ENCODE measurements at regions not wholly inside any gene's neighbourhood (a gene's known extent, or its start where the extent isn't known, plus 50 kb on each side); places are given as distances from the start of the nearest gene placed in this dataset.
A peak's percentile ranks its signal among the peaks of the same experiment; 100 is the strongest.

DNA sequence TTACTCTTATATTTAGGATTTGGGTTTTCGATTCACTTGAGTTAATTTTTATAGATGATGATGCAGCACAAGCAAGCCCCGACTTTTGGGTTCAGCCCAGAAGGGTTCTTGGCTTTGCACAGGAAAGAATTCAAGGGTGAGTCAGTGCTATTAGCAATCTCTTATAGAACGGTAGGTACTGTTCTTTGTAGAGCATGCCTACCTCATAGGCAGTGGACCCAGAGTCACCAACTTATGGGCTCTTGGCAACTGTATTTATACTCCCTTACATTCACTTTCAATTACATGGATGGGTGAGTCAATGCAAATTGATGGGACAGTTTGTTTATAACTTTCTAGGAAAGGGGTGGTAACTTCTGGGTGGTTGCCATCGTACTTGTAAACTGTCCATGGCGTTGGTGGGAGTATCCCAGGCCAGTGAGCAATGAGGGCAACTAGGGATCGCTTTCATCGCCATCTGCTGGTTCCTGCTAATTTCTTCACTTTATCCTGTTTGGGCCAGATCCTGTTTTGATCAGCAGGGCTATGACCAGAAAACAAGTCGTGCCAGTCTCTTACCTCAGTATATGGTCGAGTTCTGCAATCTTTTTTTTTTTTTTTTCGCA, 362.6 kb downstream of the CNTNAP4 start:
- TF ChIP-seq, protein P1, sequence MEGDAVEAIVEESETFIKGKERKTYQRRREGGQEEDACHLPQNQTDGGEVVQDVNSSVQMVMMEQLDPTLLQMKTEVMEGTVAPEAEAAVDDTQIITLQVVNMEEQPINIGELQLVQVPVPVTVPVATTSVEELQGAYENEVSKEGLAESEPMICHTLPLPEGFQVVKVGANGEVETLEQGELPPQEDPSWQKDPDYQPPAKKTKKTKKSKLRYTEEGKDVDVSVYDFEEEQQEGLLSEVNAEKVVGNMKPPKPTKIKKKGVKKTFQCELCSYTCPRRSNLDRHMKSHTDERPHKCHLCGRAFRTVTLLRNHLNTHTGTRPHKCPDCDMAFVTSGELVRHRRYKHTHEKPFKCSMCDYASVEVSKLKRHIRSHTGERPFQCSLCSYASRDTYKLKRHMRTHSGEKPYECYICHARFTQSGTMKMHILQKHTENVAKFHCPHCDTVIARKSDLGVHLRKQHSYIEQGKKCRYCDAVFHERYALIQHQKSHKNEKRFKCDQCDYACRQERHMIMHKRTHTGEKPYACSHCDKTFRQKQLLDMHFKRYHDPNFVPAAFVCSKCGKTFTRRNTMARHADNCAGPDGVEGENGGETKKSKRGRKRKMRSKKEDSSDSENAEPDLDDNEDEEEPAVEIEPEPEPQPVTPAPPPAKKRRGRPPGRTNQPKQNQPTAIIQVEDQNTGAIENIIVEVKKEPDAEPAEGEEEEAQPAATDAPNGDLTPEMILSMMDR (conservative IDR thresholded peaks at IDR 0.05; ENCODE audit: low read length): peak; percentile 46
- TF ChIP-seq EZH2phosphoT487 (IDR thresholded peaks at IDR 0.05; ENCODE audit: borderline replicate concordance): no peak
